Hepatocyte (in vitro differentiated cells): ENCODE measurements at regions not wholly inside any gene's neighbourhood (a gene's known extent, or its start where the extent isn't known, plus 50 kb on each side); places are given as distances from the start of the nearest gene placed in this dataset.

Experiments used
- DNase-seq: peaks from one replicate; pipeline ENCODE4 v3.0.0-alpha.2; 2016; ENCODE audit warnings: low spot score
- H2AFZ ChIP-seq: fragments of 200-600 bp; sonication (generic); 2 replicates; pipeline ENCODE4 v1.6.0; 2016; ENCODE audit warnings: antibody characterized with exemption, mild to moderate bottlenecking
- H3K27ac ChIP-seq: fragments of 200-600 bp; sonication (generic); 2 replicates; pipeline ENCODE4 v1.5.1; 2016; ENCODE audit warnings: mild to moderate bottlenecking
- H3K27me3 ChIP-seq: fragments of 200-600 bp; sonication (generic); 2 replicates; pipeline ENCODE4 v1.6.1; 2016
- H3K36me3 ChIP-seq: fragments of 200-600 bp; sonication (generic); replicated peaks from 2 replicates; pipeline ENCODE4 v1.5.1; 2016; ENCODE audit warnings: low read depth; ENCODE audit not compliant: insufficient read depth
- H3K4me1 ChIP-seq: fragments of 200-600 bp; sonication (generic); 2 replicates; pipeline ENCODE4 v1.5.1; 2016; ENCODE audit warnings: mild to moderate bottlenecking, moderate library complexity; ENCODE audit not compliant: insufficient read depth
- H3K4me2 ChIP-seq: fragments of 200-600 bp; sonication (generic); 2 replicates; pipeline ENCODE4 v1.6.0; 2016
- H3K4me3 ChIP-seq: fragments of 200-600 bp; sonication (generic); 2 replicates; pipeline ENCODE4 v1.5.1; 2016; ENCODE audit warnings: mild to moderate bottlenecking
- H3K79me2 ChIP-seq: fragments of 200-600 bp; sonication (generic); 2 replicates; pipeline ENCODE4 v1.6.0; 2017; ENCODE audit warnings: mild to moderate bottlenecking
- H3K9me2 ChIP-seq: fragments of 200-600 bp; sonication (generic); replicated peaks from 2 replicates; pipeline ENCODE4 v1.6.0; 2017; ENCODE audit warnings: mild to moderate bottlenecking; ENCODE audit not compliant: insufficient read depth
- H3K9me3 ChIP-seq: fragments of 200-600 bp; sonication (generic); 2 replicates; pipeline ENCODE4 v1.5.1; 2016; ENCODE audit warnings: low read depth, mild to moderate bottlenecking
- H4K20me1 ChIP-seq: fragments of 200-600 bp; sonication (generic); 2 replicates; pipeline ENCODE4 v1.6.0; 2016; ENCODE audit warnings: mild to moderate bottlenecking; ENCODE audit not compliant: insufficient read depth, poor library complexity, severe bottlenecking
- EZH2 ChIP-seq: fragments of 200-600 bp; sonication (generic); IDR thresholded peaks from 2 replicates; pipeline ENCODE4 v1.6.1; 2016; ENCODE audit warnings: antibody characterized with exemption, mild to moderate bottlenecking, borderline replicate concordance
- EZH2phosphoT487 ChIP-seq: fragments of 200-600 bp; sonication (generic); IDR thresholded peaks from one replicate; pipeline ENCODE4 v1.6.1; 2018; ENCODE audit warnings: antibody characterized with exemption, mild to moderate bottlenecking, low read depth, moderate library complexity; ENCODE audit not compliant: unreplicated experiment, severe bottlenecking
- WGBS: methylation state at CpG from one replicate; pipeline ENCODE4 v1.1.6; 2016; ENCODE audit warnings: low lambda C conversion rate; ENCODE audit errors: missing lambda C conversion rate; 5-methylcytosine and 5-hydroxymethylcytosine counted together
- TF ChIP-seq, protein P1 (sequence below): fragments of 200-600 bp; sonication (generic); IDR thresholded peaks from 2 replicates; pipeline ENCODE4 v1.5.1; 2016; ENCODE audit warnings: antibody characterized with exemption, mild to moderate bottlenecking; ENCODE audit not compliant: poor library complexity

DNA sequence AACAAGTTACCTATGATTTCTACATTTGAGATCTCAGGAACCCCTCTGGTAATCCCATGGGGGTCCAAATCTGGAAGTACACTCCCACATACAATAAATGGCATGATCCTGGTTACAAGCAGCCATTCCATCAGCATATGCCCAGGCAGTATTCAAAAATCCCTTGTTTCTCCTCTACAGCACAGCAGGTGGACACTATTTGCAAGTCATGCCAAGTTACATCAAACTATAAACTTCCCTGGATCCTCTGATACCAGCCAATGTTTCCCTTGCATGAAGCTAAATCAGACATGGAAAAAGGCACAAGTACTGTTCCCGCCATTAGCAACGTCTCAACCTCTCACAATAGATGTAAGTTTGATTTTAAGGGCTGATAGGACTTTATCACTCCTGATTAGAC lies 134.5 kb upstream of the PRSS16 start:
- no peak overlapping the region for H3K4me3 ChIP-seq
- no peaks in the 10 kb centered on the region for H3K36me3 ChIP-seq
- 88% methylated on average over 2 of the region's 2 CpGs for WGBS

DNA sequence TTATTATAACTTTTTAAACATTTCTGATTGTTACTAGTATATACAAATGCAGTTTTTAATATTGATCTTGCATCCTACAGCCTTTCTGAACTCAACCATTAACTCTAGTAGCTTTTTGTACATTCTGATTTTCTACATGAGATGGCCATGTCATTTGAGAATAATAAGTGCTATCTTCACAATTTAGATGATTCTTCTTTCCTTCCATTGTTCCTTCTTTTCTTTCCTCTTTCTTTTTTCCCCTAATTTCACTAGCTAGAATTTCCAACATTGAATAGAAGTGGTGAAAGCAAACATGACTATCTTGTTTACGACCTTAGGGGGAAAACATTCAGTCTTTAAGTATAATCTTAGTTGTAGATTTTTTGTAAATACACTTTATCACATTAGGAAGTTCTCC lies 128.2 kb upstream of the PRSS16 start:
- H3K4me1 ChIP-seq = no peaks in the 10 kb centered on the region
- TF ChIP-seq EZH2 (no peak), EZH2phosphoT487 (no peak)
- TF ChIP-seq, protein P1, sequence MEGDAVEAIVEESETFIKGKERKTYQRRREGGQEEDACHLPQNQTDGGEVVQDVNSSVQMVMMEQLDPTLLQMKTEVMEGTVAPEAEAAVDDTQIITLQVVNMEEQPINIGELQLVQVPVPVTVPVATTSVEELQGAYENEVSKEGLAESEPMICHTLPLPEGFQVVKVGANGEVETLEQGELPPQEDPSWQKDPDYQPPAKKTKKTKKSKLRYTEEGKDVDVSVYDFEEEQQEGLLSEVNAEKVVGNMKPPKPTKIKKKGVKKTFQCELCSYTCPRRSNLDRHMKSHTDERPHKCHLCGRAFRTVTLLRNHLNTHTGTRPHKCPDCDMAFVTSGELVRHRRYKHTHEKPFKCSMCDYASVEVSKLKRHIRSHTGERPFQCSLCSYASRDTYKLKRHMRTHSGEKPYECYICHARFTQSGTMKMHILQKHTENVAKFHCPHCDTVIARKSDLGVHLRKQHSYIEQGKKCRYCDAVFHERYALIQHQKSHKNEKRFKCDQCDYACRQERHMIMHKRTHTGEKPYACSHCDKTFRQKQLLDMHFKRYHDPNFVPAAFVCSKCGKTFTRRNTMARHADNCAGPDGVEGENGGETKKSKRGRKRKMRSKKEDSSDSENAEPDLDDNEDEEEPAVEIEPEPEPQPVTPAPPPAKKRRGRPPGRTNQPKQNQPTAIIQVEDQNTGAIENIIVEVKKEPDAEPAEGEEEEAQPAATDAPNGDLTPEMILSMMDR = no peak
- H2AFZ ChIP-seq = no peak overlapping the region
- WGBS = 65% methylated on average over 1 of the region's 1 CpG
- H3K9me3 ChIP-seq = no peaks in the 10 kb centered on the region
- no peak overlapping the region for H3K27ac ChIP-seq
- no peak for DNase-seq
- no peaks in the 10 kb centered on the region for H3K27me3 ChIP-seq
- H3K9me2 ChIP-seq = no peaks in the 10 kb centered on the region
- H3K36me3 ChIP-seq = no peaks in the 10 kb centered on the region
- no peaks in the 10 kb centered on the region for H4K20me1 ChIP-seq
- H3K79me2 ChIP-seq = no peaks in the 10 kb centered on the region
- H3K4me3 ChIP-seq = no peak overlapping the region
- no peak overlapping the region for H3K4me2 ChIP-seq

More for the DNA sequence above, 134.5 kb upstream of the PRSS16 start:
- no peak for DNase-seq
- Histone ChIP-seq H3K79me2 (no peaks in the 10 kb centered on the region), H3K9me3 (peaks cover 5% of the 10 kb centered on the region), H2AFZ (no peak overlapping the region), H3K27me3 (no peaks in the 10 kb centered on the region), H4K20me1 (no peaks in the 10 kb centered on the region), H3K27ac (no peak overlapping the region), H3K4me2 (no peak overlapping the region), H3K4me1 (no peaks in the 10 kb centered on the region), H3K9me2 (no peaks in the 10 kb centered on the region)
- TF ChIP-seq EZH2phosphoT487 (no peak), EZH2 (no peak)
- TF ChIP-seq, protein P1 = no peak

DNA sequence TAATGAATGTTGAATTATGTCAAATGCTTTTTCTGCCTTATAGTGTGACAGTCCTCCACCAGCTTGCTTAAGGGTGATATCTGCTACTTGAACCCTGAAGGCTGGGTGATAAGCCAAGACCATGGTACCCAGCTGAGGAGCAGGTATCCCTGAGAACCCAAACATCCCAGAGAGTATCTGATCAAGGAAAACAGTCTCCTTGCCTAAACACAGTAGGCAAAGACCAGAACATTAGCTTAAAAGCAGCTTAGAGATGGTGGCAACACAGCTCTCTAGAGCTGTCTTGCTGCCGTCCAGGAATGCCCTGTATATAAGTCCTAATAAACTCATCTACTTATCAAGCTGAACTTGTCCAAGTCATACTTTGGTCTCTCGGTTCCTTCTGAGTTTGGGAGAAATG lies 127.7 kb upstream of the PRSS16 start:
- Histone ChIP-seq H3K79me2 (no peaks in the 10 kb centered on the region), H2AFZ (no peak overlapping the region), H3K27me3 (no peaks in the 10 kb centered on the region), H3K4me3 (no peak overlapping the region), H3K4me1 (no peaks in the 10 kb centered on the region), H3K9me2 (no peaks in the 10 kb centered on the region), H3K27ac (no peak overlapping the region), H4K20me1 (no peaks in the 10 kb centered on the region), H3K9me3 (no peaks in the 10 kb centered on the region), H3K4me2 (no peak overlapping the region), H3K36me3 (no peaks in the 10 kb centered on the region)
- TF ChIP-seq, protein P1 = no peak
- no peak for TF ChIP-seq EZH2
- no peak for TF ChIP-seq EZH2phosphoT487
- WGBS = 70% methylated on average over 2 of the region's 2 CpGs
- no peak for DNase-seq

DNA sequence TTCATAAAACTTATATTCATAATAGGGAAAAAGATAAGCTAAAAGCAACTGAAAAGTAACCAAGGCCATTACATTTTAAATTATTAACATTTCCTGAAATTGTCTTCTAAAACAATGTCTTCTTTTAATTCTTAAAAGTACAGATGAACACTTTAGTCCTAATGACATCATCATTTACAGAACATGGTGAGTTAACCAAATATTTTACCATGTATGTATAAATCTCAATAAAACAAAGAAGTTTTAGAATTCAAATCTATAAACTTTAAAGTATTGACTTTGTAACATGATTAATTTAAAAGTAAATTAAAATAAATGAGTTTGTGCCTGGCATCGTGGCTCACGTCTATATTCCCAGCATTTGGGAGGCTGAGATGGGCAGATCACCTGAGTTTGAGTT lies 125.9 kb upstream of the PRSS16 start:
- Histone ChIP-seq H3K36me3 (no peaks in the 10 kb centered on the region), H2AFZ (no peak overlapping the region), H3K4me2 (no peak overlapping the region), H3K9me3 (no peaks in the 10 kb centered on the region), H3K27ac (no peak overlapping the region), H3K4me3 (no peak overlapping the region), H3K9me2 (no peaks in the 10 kb centered on the region), H4K20me1 (no peaks in the 10 kb centered on the region), H3K27me3 (no peaks in the 10 kb centered on the region), H3K79me2 (no peaks in the 10 kb centered on the region), H3K4me1 (no peaks in the 10 kb centered on the region)
- WGBS = 95% methylated on average over 2 of the region's 2 CpGs
- TF ChIP-seq EZH2phosphoT487 (no peak), EZH2 (no peak)
- TF ChIP-seq, protein P1 = no peak
- DNase-seq = no peak
